ENCODE measurements at regions not wholly inside any gene's neighbourhood (a gene's known extent, or its start where the extent isn't known, plus 50 kb on each side); places are given as distances from the start of the nearest gene placed in this dataset.
"Not testable (repeated sequence)": the region's sequence is repeated elsewhere in the genome, so short reads cannot be mapped to it uniquely, and the experiment has no call there.

DNA sequence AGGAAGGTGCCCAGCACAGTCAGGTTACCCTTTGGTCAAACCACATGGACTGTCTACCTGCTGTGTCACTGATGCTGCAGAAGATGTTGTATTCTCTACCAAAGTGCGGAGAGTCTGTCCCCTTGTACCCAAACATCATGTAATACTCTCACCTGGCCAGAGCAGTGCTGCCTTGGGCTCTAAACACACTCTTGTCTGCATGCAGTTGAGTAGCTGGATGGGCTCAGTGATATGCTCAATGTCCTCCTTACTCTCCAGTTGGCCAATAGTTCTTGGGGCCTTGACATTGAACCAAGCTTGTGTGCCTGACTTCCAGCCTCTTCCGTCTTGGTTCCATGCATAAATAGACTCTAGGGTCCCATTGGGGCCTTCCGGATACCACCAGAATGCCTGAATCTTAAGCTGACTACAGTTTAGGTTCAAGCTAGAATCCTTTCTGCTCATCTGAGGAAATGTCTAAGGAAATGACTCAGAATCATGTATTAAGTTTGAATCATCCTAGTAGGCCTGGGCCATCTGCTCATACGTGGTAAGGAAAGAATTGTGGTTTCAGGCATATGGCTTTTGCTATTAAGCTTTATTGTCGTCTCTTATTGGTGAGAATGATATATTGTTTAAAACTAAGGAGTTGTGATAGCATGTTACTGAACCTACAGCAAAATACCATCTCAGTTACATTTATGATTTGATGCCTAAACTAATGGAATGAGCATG, 118.0 kb downstream of the OTUD1 start:
- POLR2A ChIA-PET = interaction anchor here (0.6 to 1.1 kb wide), 2 partner anchors 118 to 239 kb away, joined by 3 read pairs; partner anchors contain the start of gene OTUD1
- no peaks in the 10 kb centered on the region for H3K36me3 Mint-ChIP-seq
- peaks cover 0 to 5% (median 0%) of the 10 kb centered on the region in 9 donors for H3K9me3 Mint-ChIP-seq
- H3K4me3 Mint-ChIP-seq = no peak overlapping the region
- no peak for ATAC-seq
- H3K27ac Mint-ChIP-seq = no peak overlapping the region
- DNase-seq = no peak
- peaks cover 0 to 9% (median under 1%) of the 10 kb centered on the region in 4 donors for H3K4me1 Mint-ChIP-seq
- H3K27me3 Mint-ChIP-seq = peaks cover 0 to 2% (median 0%) of the 10 kb centered on the region in 5 donors

- POLR2A ChIA-PET = interaction anchor here (1.1 kb wide), 1 partner anchor 119 kb away, joined by 3 read pairs; the partner anchor contains the start of gene OTUD1
- no peak for ATAC-seq
- DNase-seq = no peak
- Mint-ChIP-seq H3K27ac (no peak overlapping the region), H3K4me3 (no peak overlapping the region), H3K9me3 (peaks cover 0 to 13% (median 7%) of the 10 kb centered on the region in 9 donors), H3K27me3 (peaks cover 0 to 2% (median 0%) of the 10 kb centered on the region in 5 donors), H3K4me1 (peaks cover 0 to 9% (median under 1%) of the 10 kb centered on the region in 4 donors), H3K36me3 (peaks cover 0 to 8% (median 7%) of the 10 kb centered on the region in 3 donors)
Observed at GRCh38 chr10:23557777-23558176, 118.9 kb downstream of the OTUD1 start.

- H3K4me1 Mint-ChIP-seq = peaks cover 0 to 9% (median under 1%) of the 10 kb centered on the region in 4 donors
- peaks cover 0 to 2% (median 0%) of the 10 kb centered on the region in 5 donors for H3K27me3 Mint-ChIP-seq
- ATAC-seq (no peak), DNase-seq (no peak)
- H3K36me3 Mint-ChIP-seq = peaks cover 0 to 9% (median 9%) of the 10 kb centered on the region in 3 donors
- no peak overlapping the region for H3K4me3 Mint-ChIP-seq
- peaks cover 0 to 16% (median 7%) of the 10 kb centered on the region in 9 donors for H3K9me3 Mint-ChIP-seq
- H3K27ac Mint-ChIP-seq = no peak overlapping the region
- POLR2A ChIA-PET = no interaction called here
Observed at GRCh38 chr10:23558361-23558799, 119.5 kb downstream of the OTUD1 start.

DNA sequence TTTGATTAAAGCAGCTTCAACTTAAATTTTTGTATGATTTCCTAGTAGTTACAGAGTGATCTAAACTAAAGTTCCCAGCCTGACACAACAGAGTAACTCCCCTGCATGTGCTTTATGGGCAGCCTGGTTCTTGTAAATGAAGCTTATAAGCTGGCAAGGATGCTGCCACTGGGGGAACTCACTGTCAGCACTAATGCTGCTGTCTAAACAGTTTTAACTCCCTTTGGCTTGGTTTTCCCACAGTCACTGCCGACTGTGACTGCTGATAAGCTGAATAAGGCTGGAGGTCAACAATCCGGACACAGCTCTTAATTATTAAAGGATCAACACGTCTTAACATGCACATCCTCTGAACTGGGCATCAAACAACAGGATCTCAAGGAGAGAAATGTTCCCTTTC, 130.1 kb downstream of the OTUD1 start:
- DNase-seq (no peak), ATAC-seq (no peak)
- Mint-ChIP-seq H3K4me3 (no peak overlapping the region), H3K9me3 (peaks cover 6 to 50% (median 28%) of the 10 kb centered on the region in 9 donors), H3K27ac (no peak overlapping the region), H3K27me3 (peaks cover 0 to 5% (median 2%) of the 10 kb centered on the region in 5 donors), H3K4me1 (peaks cover 0 to 3% (median 0%) of the 10 kb centered on the region in 4 donors), H3K36me3 (peaks cover 0 to 34% (median 30%) of the 10 kb centered on the region in 3 donors)
- POLR2A ChIA-PET = no interaction called here

GRCh38 chr10:23571884-23572283, 133.0 kb downstream of the OTUD1 start:
- Mint-ChIP-seq H3K4me3 (no peak overlapping the region), H3K27ac (no peak overlapping the region), H3K4me1 (peaks cover 0 to 3% (median 0%) of the 10 kb centered on the region in 4 donors), H3K36me3 (peaks cover 0 to 24% (median 17%) of the 10 kb centered on the region in 3 donors), H3K9me3 (peaks cover 4 to 33% (median 24%) of the 10 kb centered on the region in 9 donors), H3K27me3 (peaks cover 0 to 2% (median 1%) of the 10 kb centered on the region in 5 donors)
- no peak for ATAC-seq
- POLR2A ChIA-PET = no interaction called here
- DNase-seq = no peak

- no peak overlapping the region for H3K27ac Mint-ChIP-seq
- POLR2A ChIA-PET = no interaction called here
- ATAC-seq (no peak), DNase-seq (no peak)
- H3K4me1 Mint-ChIP-seq = peaks cover 0 to 3% (median 0%) of the 10 kb centered on the region in 4 donors
- H3K36me3 Mint-ChIP-seq = no peaks in the 10 kb centered on the region
- H3K4me3 Mint-ChIP-seq = no peak overlapping the region
- peaks cover 0 to 2% (median 0%) of the 10 kb centered on the region in 9 donors for H3K9me3 Mint-ChIP-seq
- H3K27me3 Mint-ChIP-seq = peaks cover 0 to 3% (median 0%) of the 10 kb centered on the region in 5 donors
Observed at GRCh38 chr10:23581906-23582450, 143.1 kb downstream of the OTUD1 start.

DNA sequence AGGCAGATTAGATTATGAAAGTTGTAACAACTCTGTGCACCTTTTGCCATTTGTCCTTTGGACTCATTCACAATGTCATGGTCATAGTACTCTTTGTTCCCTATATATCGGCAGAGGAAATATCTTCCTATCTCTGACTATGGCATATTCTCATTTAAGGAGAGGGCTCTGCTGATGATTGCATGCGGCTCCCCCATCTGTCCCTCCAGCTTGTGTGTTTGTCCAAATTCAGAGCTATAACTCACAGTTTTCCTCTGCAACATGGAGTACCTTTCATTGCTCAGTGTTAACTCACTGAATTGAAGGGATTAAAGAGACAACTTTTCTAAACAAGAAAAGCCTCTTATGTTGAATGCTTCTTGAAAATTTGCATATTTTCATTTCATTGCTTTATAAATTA, 145.5 kb downstream of the OTUD1 start:
- Mint-ChIP-seq H3K9me3 (peaks cover 0 to 17% (median 0%) of the 10 kb centered on the region in 9 donors), H3K27ac (no peak overlapping the region), H3K4me1 (peaks cover 0 to 3% (median 0%) of the 10 kb centered on the region in 4 donors), H3K36me3 (no peaks in the 10 kb centered on the region), H3K4me3 (no peak overlapping the region), H3K27me3 (peaks cover 0 to 2% (median 0%) of the 10 kb centered on the region in 5 donors)
- POLR2A ChIA-PET = no interaction called here
- DNase-seq (no peak), ATAC-seq (no peak)

DNA sequence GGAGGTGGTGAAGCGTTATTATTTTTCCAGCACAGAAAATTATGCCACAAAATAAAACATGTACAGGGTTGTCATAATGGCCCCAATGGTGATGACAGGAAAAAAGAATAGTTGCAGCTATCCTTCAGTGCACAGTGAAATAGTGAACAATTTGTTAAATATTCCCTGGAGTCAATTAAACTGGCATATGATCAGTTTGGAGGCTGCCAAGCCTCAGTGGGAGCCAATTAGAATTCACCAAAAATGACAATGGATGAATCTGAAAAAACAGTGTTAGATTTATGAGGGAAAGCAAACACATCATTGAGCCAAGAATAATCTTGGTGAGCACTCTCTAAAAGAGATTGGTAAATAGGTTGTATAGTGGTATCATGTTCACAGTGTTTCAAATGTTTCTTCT, 146.3 kb downstream of the OTUD1 start:
- Mint-ChIP-seq H3K27me3 (no peaks in the 10 kb centered on the region), H3K4me3 (no peak overlapping the region), H3K4me1 (peaks cover 0 to 2% (median 0%) of the 10 kb centered on the region in 4 donors), H3K27ac (no peak overlapping the region), H3K36me3 (no peaks in the 10 kb centered on the region), H3K9me3 (peaks cover 0 to 18% (median 0%) of the 10 kb centered on the region in 9 donors)
- DNase-seq (no peak), ATAC-seq (no peak)
- POLR2A ChIA-PET = no interaction called here

GRCh38 chr10:23585666-23586065, 146.8 kb downstream of the OTUD1 start:
- Mint-ChIP-seq H3K4me1 (no peaks in the 10 kb centered on the region), H3K9me3 (peaks cover 0 to 18% (median 0%) of the 10 kb centered on the region in 9 donors), H3K4me3 (no peak overlapping the region), H3K27ac (no peak overlapping the region), H3K27me3 (no peaks in the 10 kb centered on the region), H3K36me3 (no peaks in the 10 kb centered on the region)
- DNase-seq (no peak), ATAC-seq (no peak)
- POLR2A ChIA-PET = no interaction called here

DNA sequence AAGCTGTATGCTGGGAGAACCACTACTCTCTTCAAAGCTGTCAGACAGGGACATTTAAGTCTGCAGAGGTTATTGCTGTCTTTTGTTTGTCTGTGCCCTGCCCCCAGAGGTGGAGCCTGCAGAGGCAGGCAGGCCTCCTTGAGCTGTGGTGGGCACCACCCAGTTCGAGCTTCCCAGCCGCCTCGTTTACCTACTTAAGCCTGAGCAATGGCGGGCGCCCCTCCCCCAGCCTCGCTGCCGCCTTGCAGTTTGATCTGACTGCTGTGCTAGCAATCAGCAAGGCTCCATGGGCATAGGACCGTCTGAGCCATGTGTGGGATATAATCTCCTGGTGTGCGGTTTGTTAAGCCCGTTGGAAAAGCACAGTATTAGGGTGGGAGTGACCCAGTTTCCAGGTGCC, 156.4 kb downstream of the OTUD1 start:
- ATAC-seq, H3K4me1 Mint-ChIP-seq, H3K27me3 Mint-ChIP-seq, DNase-seq, POLR2A ChIA-PET, H3K4me3 Mint-ChIP-seq, H3K27ac Mint-ChIP-seq: not testable (repeated sequence)
- H3K9me3 Mint-ChIP-seq = peaks cover 0 to 47% (median 26%) of the 10 kb centered on the region in 9 donors
- H3K36me3 Mint-ChIP-seq = peaks cover 0 to 38% (median 9%) of the 10 kb centered on the region in 3 donors

DNA sequence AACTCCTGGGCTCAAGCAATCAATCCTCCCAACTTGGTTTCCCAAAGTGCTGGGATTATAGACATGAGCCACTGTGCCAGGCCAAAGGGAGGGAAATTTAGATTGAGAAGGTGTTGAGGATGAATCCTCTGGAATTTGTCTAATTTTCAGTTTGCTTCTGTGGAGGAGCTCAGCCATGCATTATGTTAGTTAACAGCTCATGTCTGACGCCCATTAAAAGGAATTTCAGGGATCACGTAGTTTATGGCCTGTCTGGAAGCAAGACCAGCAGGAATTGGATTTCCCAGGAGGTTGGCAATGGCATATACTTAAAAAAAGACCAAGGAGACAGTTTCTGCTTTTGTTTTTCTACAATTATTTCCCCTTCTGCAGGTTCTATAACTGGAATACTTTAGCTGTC, 165.7 kb downstream of the OTUD1 start:
- DNase-seq (no peak), ATAC-seq (no peak)
- no peaks in the 10 kb centered on the region for H3K36me3 Mint-ChIP-seq
- H3K4me1 Mint-ChIP-seq = no peaks in the 10 kb centered on the region
- peaks cover 0 to 2% (median 0%) of the 10 kb centered on the region in 9 donors for H3K9me3 Mint-ChIP-seq
- H3K27ac Mint-ChIP-seq = no peak overlapping the region
- POLR2A ChIA-PET = no interaction called here
- no peaks in the 10 kb centered on the region for H3K27me3 Mint-ChIP-seq
- no peak overlapping the region for H3K4me3 Mint-ChIP-seq

- POLR2A ChIA-PET = no interaction called here
- ATAC-seq (no peak), DNase-seq (no peak)
- no peaks in the 10 kb centered on the region for H3K27me3 Mint-ChIP-seq
- no peaks in the 10 kb centered on the region for H3K36me3 Mint-ChIP-seq
- no peak overlapping the region for H3K27ac Mint-ChIP-seq
- no peak overlapping the region for H3K4me3 Mint-ChIP-seq
- no peaks in the 10 kb centered on the region for H3K4me1 Mint-ChIP-seq
- H3K9me3 Mint-ChIP-seq = no peaks in the 10 kb centered on the region
Observed at GRCh38 chr10:23606456-23606855, 167.6 kb downstream of the OTUD1 start.

- no peaks in the 10 kb centered on the region for H3K27me3 Mint-ChIP-seq
- DNase-seq = no peak
- H3K27ac Mint-ChIP-seq = no peak overlapping the region
- no peak overlapping the region for H3K4me3 Mint-ChIP-seq
- H3K36me3 Mint-ChIP-seq = no peaks in the 10 kb centered on the region
- POLR2A ChIA-PET = no interaction called here
- H3K4me1 Mint-ChIP-seq = no peaks in the 10 kb centered on the region
- no peak for ATAC-seq
- H3K9me3 Mint-ChIP-seq = no peaks in the 10 kb centered on the region
Observed at GRCh38 chr10:23608926-23609325, 170.1 kb downstream of the OTUD1 start.
